Hepatocyte (in vitro differentiated cells): ENCODE measurements at regions not wholly inside any gene's neighbourhood (a gene's known extent, or its start where the extent isn't known, plus 50 kb on each side); places are given as distances from the start of the nearest gene placed in this dataset.

Source experiments
- DNase-seq: peaks from one replicate; pipeline ENCODE4 v3.0.0-alpha.2; 2016; ENCODE audit warnings: low spot score
- H2AFZ ChIP-seq: fragments of 200-600 bp; sonication (generic); 2 replicates; pipeline ENCODE4 v1.6.0; 2016; ENCODE audit warnings: antibody characterized with exemption, mild to moderate bottlenecking
- H3K27ac ChIP-seq: fragments of 200-600 bp; sonication (generic); 2 replicates; pipeline ENCODE4 v1.5.1; 2016; ENCODE audit warnings: mild to moderate bottlenecking
- H3K27me3 ChIP-seq: fragments of 200-600 bp; sonication (generic); 2 replicates; pipeline ENCODE4 v1.6.1; 2016
- H3K36me3 ChIP-seq: fragments of 200-600 bp; sonication (generic); replicated peaks from 2 replicates; pipeline ENCODE4 v1.5.1; 2016; ENCODE audit warnings: low read depth; ENCODE audit not compliant: insufficient read depth
- H3K4me1 ChIP-seq: fragments of 200-600 bp; sonication (generic); 2 replicates; pipeline ENCODE4 v1.5.1; 2016; ENCODE audit warnings: mild to moderate bottlenecking, moderate library complexity; ENCODE audit not compliant: insufficient read depth
- H3K4me2 ChIP-seq: fragments of 200-600 bp; sonication (generic); 2 replicates; pipeline ENCODE4 v1.6.0; 2016
- H3K4me3 ChIP-seq: fragments of 200-600 bp; sonication (generic); 2 replicates; pipeline ENCODE4 v1.5.1; 2016; ENCODE audit warnings: mild to moderate bottlenecking
- H3K79me2 ChIP-seq: fragments of 200-600 bp; sonication (generic); 2 replicates; pipeline ENCODE4 v1.6.0; 2017; ENCODE audit warnings: mild to moderate bottlenecking
- H3K9me2 ChIP-seq: fragments of 200-600 bp; sonication (generic); replicated peaks from 2 replicates; pipeline ENCODE4 v1.6.0; 2017; ENCODE audit warnings: mild to moderate bottlenecking; ENCODE audit not compliant: insufficient read depth
- H3K9me3 ChIP-seq: fragments of 200-600 bp; sonication (generic); 2 replicates; pipeline ENCODE4 v1.5.1; 2016; ENCODE audit warnings: low read depth, mild to moderate bottlenecking
- H4K20me1 ChIP-seq: fragments of 200-600 bp; sonication (generic); 2 replicates; pipeline ENCODE4 v1.6.0; 2016; ENCODE audit warnings: mild to moderate bottlenecking; ENCODE audit not compliant: insufficient read depth, poor library complexity, severe bottlenecking
- CTCF ChIP-seq: fragments of 200-600 bp; sonication (generic); IDR thresholded peaks from 2 replicates; pipeline ENCODE4 v1.5.1; 2016; ENCODE audit warnings: antibody characterized with exemption, mild to moderate bottlenecking; ENCODE audit not compliant: poor library complexity
- EZH2 ChIP-seq: fragments of 200-600 bp; sonication (generic); IDR thresholded peaks from 2 replicates; pipeline ENCODE4 v1.6.1; 2016; ENCODE audit warnings: antibody characterized with exemption, mild to moderate bottlenecking, borderline replicate concordance
- EZH2phosphoT487 ChIP-seq: fragments of 200-600 bp; sonication (generic); IDR thresholded peaks from one replicate; pipeline ENCODE4 v1.6.1; 2018; ENCODE audit warnings: antibody characterized with exemption, mild to moderate bottlenecking, low read depth, moderate library complexity; ENCODE audit not compliant: unreplicated experiment, severe bottlenecking
- WGBS: methylation state at CpG from one replicate; pipeline ENCODE4 v1.1.6; 2016; ENCODE audit warnings: low lambda C conversion rate; ENCODE audit errors: missing lambda C conversion rate; 5-methylcytosine and 5-hydroxymethylcytosine counted together

GRCh38 chr11:122265981-122266380 is 150.0 kb upstream of the BLID start:
- WGBS: 90% methylated on average over 2 of the region's 2 CpGs
- TF ChIP-seq CTCF (no peak), EZH2phosphoT487 (no peak), EZH2 (no peak)

GRCh38 chr11:122264121-122264520 is 148.1 kb upstream of the BLID start:
- 90% methylated on average over 4 of the region's 4 CpGs for WGBS
- H4K20me1 ChIP-seq: no peaks in the 10 kb centered on the region
- H3K9me3 ChIP-seq: no peaks in the 10 kb centered on the region
- no peaks in the 10 kb centered on the region for H3K4me1 ChIP-seq
- DNase-seq: no peak
- no peaks in the 10 kb centered on the region for H3K36me3 ChIP-seq
- H3K27me3 ChIP-seq: no peaks in the 10 kb centered on the region
- TF ChIP-seq EZH2phosphoT487: no peak
- no peak for TF ChIP-seq CTCF
- no peak for TF ChIP-seq EZH2
- H3K79me2 ChIP-seq: no peaks in the 10 kb centered on the region
- no peak overlapping the region for H2AFZ ChIP-seq
- H3K9me2 ChIP-seq: no peaks in the 10 kb centered on the region
- H3K4me2 ChIP-seq: no peak overlapping the region
- H3K4me3 ChIP-seq: no peak overlapping the region
- no peak overlapping the region for H3K27ac ChIP-seq

More at GRCh38 chr11:122265981-122266380, 150.0 kb upstream of the BLID start:
- no peaks in the 10 kb centered on the region for H3K27me3 ChIP-seq
- no peak overlapping the region for H2AFZ ChIP-seq
- H3K9me3 ChIP-seq: no peaks in the 10 kb centered on the region
- no peaks in the 10 kb centered on the region for H3K79me2 ChIP-seq
- no peaks in the 10 kb centered on the region for H3K9me2 ChIP-seq
- H3K36me3 ChIP-seq: no peaks in the 10 kb centered on the region
- DNase-seq: no peak
- H3K4me3 ChIP-seq: no peak overlapping the region
- no peaks in the 10 kb centered on the region for H4K20me1 ChIP-seq
- H3K4me2 ChIP-seq: no peak overlapping the region
- no peaks in the 10 kb centered on the region for H3K4me1 ChIP-seq
- no peak overlapping the region for H3K27ac ChIP-seq

- Histone ChIP-seq H2AFZ (no peak overlapping the region), H3K27ac (no peak overlapping the region), H3K36me3 (no peaks in the 10 kb centered on the region), H3K27me3 (no peaks in the 10 kb centered on the region), H3K9me3 (no peaks in the 10 kb centered on the region), H3K4me3 (no peak overlapping the region), H3K79me2 (no peaks in the 10 kb centered on the region), H3K4me1 (no peaks in the 10 kb centered on the region), H3K4me2 (no peak overlapping the region), H4K20me1 (no peaks in the 10 kb centered on the region), H3K9me2 (no peaks in the 10 kb centered on the region)
- TF ChIP-seq EZH2phosphoT487 (no peak), CTCF (no peak), EZH2 (no peak)
- DNase-seq: no peak
- WGBS: 71% methylated on average over 4 of the region's 4 CpGs
Measured at GRCh38 chr11:122261546-122261945, 145.5 kb upstream of the BLID start.
